Mesenchymal stem cell (in vitro differentiated cells and primary cell): ENCODE measurements at regions not wholly inside any gene's neighbourhood (a gene's known extent, or its start where the extent isn't known, plus 50 kb on each side); places are given as distances from the start of the nearest gene placed in this dataset.
A peak's percentile ranks its signal among the peaks of the same experiment; 100 is the strongest.

Experiments used
- DNase-seq: peaks from one replicate; pipeline ENCODE4 v3.0.0-alpha.2; 2013
- H2AFZ ChIP-seq: one replicate; pipeline ENCODE4 v1.6.1; 2013; ENCODE audit warnings: low read depth, mild to moderate bottlenecking, control low read depth, inconsistent platforms, low read length, moderate library complexity
- H2AK5ac ChIP-seq: 2 replicates; pipeline ENCODE4 v1.6.1; 2013; ENCODE audit warnings: low read length, moderate library complexity, mild to moderate bottlenecking, inconsistent platforms; ENCODE audit not compliant: severe bottlenecking
- H2BK120ac ChIP-seq: one replicate; pipeline ENCODE4 v1.6.1; 2013; ENCODE audit warnings: low read depth, mild to moderate bottlenecking, inconsistent platforms, low read length, moderate library complexity
- H2BK12ac ChIP-seq, 2 experiments: one replicate each; pipeline ENCODE4 v1.6.1; 2013; ENCODE audit warnings: inconsistent platforms in 2 of 2, low read length in 2 of 2, mild to moderate bottlenecking in 2 of 2, moderate library complexity in 2 of 2, control low read depth in 1 of 2
- H2BK15ac ChIP-seq: one replicate; pipeline ENCODE4 v1.6.1; 2013; ENCODE audit warnings: mild to moderate bottlenecking, low read depth, inconsistent platforms; ENCODE audit not compliant: poor library complexity, severe bottlenecking
- H2BK5ac ChIP-seq: 2 replicates; pipeline ENCODE4 v1.6.1; 2013; ENCODE audit warnings: low read depth, mild to moderate bottlenecking, low read length, control low read depth, inconsistent platforms; ENCODE audit not compliant: poor library complexity, severe bottlenecking
- H3K14ac ChIP-seq, 2 experiments: one replicate each; pipeline ENCODE4 v1.6.1; 2013; ENCODE audit warnings: inconsistent platforms in 2 of 2, low read length in 2 of 2, control low read depth in 1 of 2, mild to moderate bottlenecking in 1 of 2, moderate library complexity in 1 of 2
- H3K18ac ChIP-seq, 2 experiments: one replicate each; pipeline ENCODE4 v1.6.1; 2013; ENCODE audit warnings: inconsistent platforms in 2 of 2, low read length in 2 of 2, control low read depth in 1 of 2, low read depth in 1 of 2, mild to moderate bottlenecking in 1 of 2
- H3K23ac ChIP-seq, 2 experiments: one replicate each; pipeline ENCODE4 v1.6.1; 2013; ENCODE audit warnings: inconsistent platforms in 2 of 2, low read length in 2 of 2, mild to moderate bottlenecking in 2 of 2, moderate library complexity in 2 of 2, control low read depth in 1 of 2
- H3K27ac ChIP-seq: 2 replicates; pipeline ENCODE4 v1.5.1; 2013; ENCODE audit warnings: mild to moderate bottlenecking, moderate library complexity, low read length, control low read depth, inconsistent platforms; ENCODE audit not compliant: poor library complexity, severe bottlenecking
- H3K27me3 ChIP-seq, 2 experiments: 2 replicates each; pipeline versions ENCODE4 v1.6.1 to v1.7.0; 2013; ENCODE audit warnings: low read length in 2 of 2, mild to moderate bottlenecking in 2 of 2, moderate library complexity in 2 of 2, control low read depth in 1 of 2, inconsistent platforms in 1 of 2; ENCODE audit not compliant: control insufficient read depth in 1 of 2, insufficient read depth in 1 of 2
- H3K36me3 ChIP-seq, 2 experiments: 2 replicates each; pipeline versions ENCODE4 v1.6.1 to v1.7.0; 2013; ENCODE audit warnings: low read length in 2 of 2, control low read depth in 1 of 2, inconsistent platforms in 1 of 2, low read depth in 1 of 2, mild to moderate bottlenecking in 1 of 2; ENCODE audit not compliant: insufficient read depth in 2 of 2, control insufficient read depth in 1 of 2
- H3K4ac ChIP-seq, 2 experiments: one replicate each; pipeline ENCODE4 v1.6.1; 2013; ENCODE audit warnings: inconsistent platforms in 2 of 2, low read length in 2 of 2, mild to moderate bottlenecking in 2 of 2, moderate library complexity in 2 of 2, control low read depth in 1 of 2, low read depth in 1 of 2
- H3K4me1 ChIP-seq: 2 replicates; pipeline ENCODE4 v1.6.1; 2013; ENCODE audit warnings: low read depth, low read length, control low read depth; ENCODE audit not compliant: control insufficient read depth, insufficient read depth
- H3K4me2 ChIP-seq: 2 replicates; pipeline ENCODE4 v1.6.1; 2013; ENCODE audit warnings: low read length, mild to moderate bottlenecking, inconsistent platforms; ENCODE audit not compliant: poor library complexity, severe bottlenecking
- H3K4me3 ChIP-seq, 2 experiments: 2 replicates each; pipeline versions ENCODE4 v1.5.1 to v1.7.0; 2013; ENCODE audit warnings: low read length in 2 of 2, mild to moderate bottlenecking in 2 of 2, control low read depth in 1 of 2, low read depth in 1 of 2; ENCODE audit not compliant: insufficient read depth in 1 of 2
- H3K79me1 ChIP-seq: replicated peaks from 2 replicates; pipeline ENCODE4 v1.6.1; 2013; ENCODE audit warnings: mild to moderate bottlenecking, control low read depth, low read length, inconsistent platforms; ENCODE audit not compliant: poor library complexity, severe bottlenecking
- H3K9ac ChIP-seq: 2 replicates; pipeline ENCODE4 v1.7.0; 2013; ENCODE audit warnings: mild to moderate bottlenecking, low read length, moderate library complexity
- H3K9me3 ChIP-seq: 2 replicates; pipeline ENCODE4 v1.7.0; 2013; ENCODE audit warnings: mild to moderate bottlenecking, low read length; ENCODE audit not compliant: control insufficient read depth
- H4K8ac ChIP-seq: one replicate; pipeline ENCODE4 v1.6.1; 2013; ENCODE audit warnings: inconsistent platforms, mild to moderate bottlenecking, low read length, moderate library complexity
- H4K91ac ChIP-seq: one replicate; pipeline ENCODE4 v1.6.1; 2013; ENCODE audit warnings: mild to moderate bottlenecking, low read length, inconsistent platforms
- WGBS: methylation state at CpG from one replicate; pipeline ENCODE4 v1.1.7; 2013; ENCODE audit warnings: mixed read lengths; 5-methylcytosine and 5-hydroxymethylcytosine counted together

DNA sequence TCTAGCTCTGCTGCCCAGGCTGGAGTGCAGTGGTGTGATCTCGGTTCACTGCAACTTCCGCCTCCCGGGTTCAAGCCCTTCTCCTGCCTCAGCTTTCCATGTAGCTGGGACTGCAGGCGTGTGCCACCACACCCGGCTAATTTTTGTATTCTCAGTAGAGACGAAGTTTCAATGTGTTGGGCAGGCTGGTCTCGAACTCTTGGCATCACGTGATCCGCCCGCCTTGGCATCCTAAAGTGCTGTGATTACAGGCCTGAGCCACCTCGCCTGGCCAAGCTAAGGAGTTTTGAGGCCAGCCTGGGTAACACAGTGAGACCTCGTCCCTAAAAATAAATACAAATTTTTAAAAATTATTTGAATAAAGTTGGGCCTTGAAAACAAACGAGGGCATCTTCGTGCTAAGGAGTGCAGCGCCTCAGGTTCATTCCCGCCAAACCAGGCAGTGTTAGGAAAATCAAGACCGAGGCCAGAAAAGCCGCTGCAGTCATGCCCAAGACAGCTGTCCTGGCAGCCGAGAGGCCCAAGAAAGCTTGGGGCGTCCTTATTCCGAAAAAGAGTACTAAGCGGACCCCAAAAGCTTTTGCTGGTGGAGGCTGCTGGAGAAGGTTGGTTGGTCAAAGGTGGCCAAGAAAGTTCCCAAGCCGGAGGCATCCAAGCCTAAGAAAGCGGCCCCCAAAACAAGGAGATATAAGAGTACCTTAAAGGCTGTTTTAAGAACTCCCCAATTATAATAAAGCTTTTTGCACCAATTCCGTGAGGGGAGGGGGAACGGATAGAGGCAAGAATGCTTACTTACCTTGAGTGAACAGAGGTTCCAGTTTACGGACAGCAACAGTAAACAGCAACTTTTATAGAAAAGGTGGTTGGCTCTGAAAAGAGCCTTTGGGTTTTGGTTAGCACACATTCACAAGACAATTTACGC is 109.0 kb downstream of the HFE start:
- DNase-seq: peak; percentile 48
- no peak overlapping the region for H2BK15ac ChIP-seq
- H3K27ac ChIP-seq: peak overlapping the region; percentile 67
- H3K23ac ChIP-seq: peak overlapping the region in 1 of 2 experiments; percentile 86
- H3K36me3 ChIP-seq: no peaks in the 10 kb centered on the region
- peak overlapping the region; percentile 92 for H3K9ac ChIP-seq
- peaks cover 5% of the 10 kb centered on the region for H3K79me1 ChIP-seq
- H2BK5ac ChIP-seq: no peak overlapping the region
- H3K4ac ChIP-seq: peak overlapping the region in 1 of 2 experiments; percentile 85
- no peak overlapping the region for H2AK5ac ChIP-seq
- no peaks in the 10 kb centered on the region for H3K9me3 ChIP-seq
- 2% methylated on average over 22 of the region's 28 CpGs for WGBS
- no peak overlapping the region for H2AFZ ChIP-seq
- H3K4me3 ChIP-seq: peak overlapping the region; percentile 71 to 82
- H2BK120ac ChIP-seq: no peak overlapping the region
- no peak overlapping the region for H2BK12ac ChIP-seq
- peaks cover 7% of the 10 kb centered on the region for H3K4me1 ChIP-seq
- H4K91ac ChIP-seq: no peak overlapping the region
- peak overlapping the region; percentile 40 for H4K8ac ChIP-seq
- H3K18ac ChIP-seq: peak overlapping the region in 1 of 2 experiments; percentile 88
- H3K14ac ChIP-seq: no peak overlapping the region
- peak overlapping the region; percentile 70 for H3K4me2 ChIP-seq
- H3K27me3 ChIP-seq: peaks cover 0 to 5% of the 10 kb centered on the region in 2 experiments

DNA sequence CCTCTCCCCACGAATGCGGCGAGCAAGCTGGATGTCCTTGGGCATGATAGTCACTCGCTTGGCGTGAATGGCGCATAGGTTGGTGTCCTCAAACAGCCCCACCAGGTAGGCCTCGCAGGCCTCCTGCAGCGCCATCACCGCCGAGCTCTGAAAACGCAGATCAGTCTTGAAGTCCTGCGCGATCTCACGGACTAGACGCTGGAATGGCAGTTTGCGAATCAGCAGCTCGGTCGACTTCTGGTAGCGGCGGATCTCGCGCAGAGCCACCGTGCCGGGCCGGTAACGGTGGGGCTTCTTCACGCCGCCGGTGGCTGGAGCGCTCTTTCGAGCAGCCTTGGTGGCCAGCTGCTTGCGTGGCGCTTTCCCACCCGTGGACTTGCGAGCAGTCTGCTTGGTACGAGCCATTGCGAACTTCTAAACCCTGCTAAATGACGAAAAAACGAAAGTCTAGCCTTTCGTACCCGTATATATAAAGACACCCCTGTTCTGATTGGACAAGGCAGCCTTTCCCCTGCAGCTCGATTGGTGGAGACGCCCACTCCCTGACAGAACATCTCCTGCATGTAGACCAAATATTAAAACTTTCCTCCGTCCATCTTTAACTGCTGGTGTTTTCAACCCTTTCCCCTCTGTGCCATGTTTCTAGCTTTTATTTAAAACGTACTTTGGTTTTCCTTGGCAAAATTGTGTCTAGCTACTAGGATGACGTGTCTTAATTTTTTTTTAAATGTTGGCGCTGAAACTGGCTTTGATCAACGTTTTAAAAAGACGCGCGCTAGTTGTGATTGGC is 109.8 kb downstream of the HFE start:
- Histone ChIP-seq H3K14ac (peak overlapping the region in 1 of 2 experiments; percentile 82), H2BK5ac (no peak overlapping the region), H2AK5ac (no peak overlapping the region), H2BK15ac (no peak overlapping the region), H3K27ac (peak overlapping the region; percentile 48), H3K9ac (peak overlapping the region; percentile 92), H3K18ac (peak overlapping the region in 1 of 2 experiments; percentile 88), H2BK12ac (peak overlapping the region in 1 of 2 experiments; percentile 10), H3K4me3 (peak overlapping the region; percentile 71 to 82), H3K4me2 (peak overlapping the region; percentile 70), H3K79me1 (peaks cover 5% of the 10 kb centered on the region), H3K23ac (peak overlapping the region in 1 of 2 experiments; percentile 86), H3K27me3 (peaks cover 0 to 5% of the 10 kb centered on the region in 2 experiments), H3K4ac (peak overlapping the region in 1 of 2 experiments; percentile 85), H4K91ac (no peak overlapping the region), H2AFZ (no peak overlapping the region), H3K36me3 (no peaks in the 10 kb centered on the region), H3K4me1 (peaks cover 7% of the 10 kb centered on the region), H2BK120ac (no peak overlapping the region), H4K8ac (no peak overlapping the region), H3K9me3 (no peaks in the 10 kb centered on the region)
- 1% methylated on average over 48 of the region's 51 CpGs for WGBS
- peak; percentile 96 for DNase-seq

DNA sequence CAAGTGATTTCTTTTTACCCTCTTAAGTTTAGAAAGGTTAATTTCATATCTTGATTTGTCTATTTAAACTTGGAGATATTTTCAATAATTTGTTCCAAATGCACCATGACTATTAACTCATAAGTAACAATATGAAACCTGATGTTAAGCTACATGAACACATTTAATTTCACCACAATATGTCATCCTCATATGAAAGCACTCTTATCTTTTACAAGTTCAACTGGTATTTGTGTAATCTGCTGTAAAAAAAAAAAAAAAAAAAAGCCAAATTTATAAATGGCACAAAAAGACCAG is 110.4 kb downstream of the HFE start:
- H2AFZ ChIP-seq: no peak overlapping the region
- no peaks in the 10 kb centered on the region for H3K36me3 ChIP-seq
- H4K91ac ChIP-seq: no peak overlapping the region
- no peak overlapping the region for H2BK12ac ChIP-seq
- H2BK15ac ChIP-seq: no peak overlapping the region
- H3K9ac ChIP-seq: peak overlapping the region; percentile 92
- no peak overlapping the region for H3K18ac ChIP-seq
- peak overlapping the region; percentile 30 for H3K27ac ChIP-seq
- peak overlapping the region in 1 of 2 experiments; percentile 82 for H3K4me3 ChIP-seq
- peaks cover 7% of the 10 kb centered on the region for H3K4me1 ChIP-seq
- peak overlapping the region; percentile 70 for H3K4me2 ChIP-seq
- H3K14ac ChIP-seq: no peak overlapping the region
- peak; percentile 52 for DNase-seq
- no peaks in the 10 kb centered on the region for H3K9me3 ChIP-seq
- H3K4ac ChIP-seq: no peak overlapping the region
- no peak overlapping the region for H2BK120ac ChIP-seq
- peaks cover 6% of the 10 kb centered on the region for H3K79me1 ChIP-seq
- no peak overlapping the region for H3K23ac ChIP-seq
- no peak overlapping the region for H2BK5ac ChIP-seq
- H4K8ac ChIP-seq: no peak overlapping the region
- H2AK5ac ChIP-seq: no peak overlapping the region
- peaks cover 0 to 5% of the 10 kb centered on the region in 2 experiments for H3K27me3 ChIP-seq
